ENCODE measurements at regions not wholly inside any gene's neighbourhood (a gene's known extent, or its start where the extent isn't known, plus 50 kb on each side); places are given as distances from the start of the nearest gene placed in this dataset.

DNA sequence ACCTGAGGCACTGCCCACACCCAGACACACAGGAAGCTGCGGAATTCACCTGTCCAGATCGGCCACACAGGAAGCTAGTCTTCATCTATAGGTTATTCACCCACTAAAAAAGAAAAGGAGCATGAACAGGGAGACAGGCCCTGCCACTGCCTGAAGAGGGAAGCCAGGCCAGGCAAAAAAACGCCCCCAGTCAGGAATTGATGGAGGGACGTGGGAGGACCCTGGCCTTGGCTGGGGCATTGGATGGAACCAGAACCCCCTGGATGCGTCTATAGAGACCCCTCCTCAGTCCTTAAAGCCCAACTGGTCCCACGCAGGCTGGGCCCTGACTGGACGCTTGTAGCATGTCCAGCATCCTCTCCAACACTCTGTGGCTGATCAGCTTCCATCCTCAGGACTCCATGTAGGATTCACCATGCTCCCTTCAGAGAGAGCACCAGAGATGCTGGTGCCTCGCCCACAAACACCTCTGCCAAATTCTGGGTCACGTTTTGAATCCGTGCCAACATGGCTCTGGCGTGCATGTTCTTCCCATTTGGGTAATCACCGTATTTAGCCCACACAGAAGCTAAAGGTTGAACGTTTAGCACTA lies 259.3 kb upstream of the TCERG1L start:
- no peak for DNase-seq (ENCODE audit: low read depth)
- Histone ChIP-seq H3K9me3 (ENCODE audit: control insufficient read depth, low read length) (peaks cover 5% of the 10 kb centered on the region), H3K4me3 (ENCODE audit: low read length) (no peak overlapping the region), H3K27me3 (replicated peaks; ENCODE audit: control insufficient read depth, insufficient read depth, low read length) (no peaks in the 10 kb centered on the region), H3K4me1 (ENCODE audit: control insufficient read depth, insufficient read depth, low read length) (no peaks in the 10 kb centered on the region), H3K36me3 (ENCODE audit: control insufficient read depth, insufficient read depth, low read length, severe bottlenecking) (no peaks in the 10 kb centered on the region), H3K9ac (ENCODE audit: low read length) (no peak overlapping the region)

DNA sequence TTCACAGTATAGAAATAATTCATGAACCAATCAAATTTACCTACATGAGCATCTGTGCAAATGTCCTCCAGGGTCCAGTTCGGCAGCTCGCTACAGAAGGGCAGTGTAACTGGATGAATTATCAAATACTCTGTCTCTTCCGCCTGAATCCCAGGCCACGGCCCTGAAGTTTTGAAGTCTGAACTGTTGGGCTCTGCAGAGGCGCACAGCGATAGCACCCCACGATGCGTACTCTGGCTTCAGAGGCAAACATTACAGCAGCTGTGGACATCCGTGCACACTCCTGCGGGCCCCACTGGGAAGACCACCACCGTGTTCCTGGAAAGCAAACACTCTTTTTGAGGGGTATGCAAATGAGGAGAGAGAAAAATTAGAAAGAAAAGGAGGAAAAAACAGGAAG lies 259.8 kb upstream of the TCERG1L start:
- DNase-seq (ENCODE audit: low read depth), result no peak

DNA sequence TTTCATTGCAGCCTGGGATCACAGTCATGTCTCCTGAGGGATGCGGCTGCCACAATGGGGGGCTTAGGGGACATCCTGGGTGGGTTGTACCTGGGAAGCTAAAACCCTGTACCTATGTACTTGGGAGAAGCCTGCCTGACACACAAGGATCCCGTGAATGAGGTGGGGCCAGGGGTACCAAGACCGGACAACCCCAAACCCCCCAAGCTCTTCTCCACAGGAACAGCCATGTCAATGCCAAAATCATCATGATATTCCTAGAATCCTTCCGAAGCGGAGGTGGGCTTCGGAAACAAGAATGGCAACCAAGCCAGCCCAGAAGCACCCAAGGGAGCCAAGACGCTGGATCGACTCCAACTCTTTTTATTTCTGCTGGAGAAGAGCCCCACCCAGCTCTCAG lies 260.3 kb upstream of the TCERG1L start:
- Histone ChIP-seq H3K9me3 (ENCODE audit: control insufficient read depth, low read length) (no peaks in the 10 kb centered on the region), H3K27me3 (replicated peaks; ENCODE audit: control insufficient read depth, insufficient read depth, low read length) (no peaks in the 10 kb centered on the region), H3K4me3 (ENCODE audit: low read length) (no peak overlapping the region), H3K4me1 (ENCODE audit: control insufficient read depth, insufficient read depth, low read length) (no peaks in the 10 kb centered on the region), H3K9ac (ENCODE audit: low read length) (no peak overlapping the region), H3K36me3 (ENCODE audit: control insufficient read depth, insufficient read depth, low read length, severe bottlenecking) (no peaks in the 10 kb centered on the region)
- no peak for DNase-seq (ENCODE audit: low read depth)

More for the DNA sequence above, 259.8 kb upstream of the TCERG1L start:
- Histone ChIP-seq H3K27me3 (replicated peaks; ENCODE audit: control insufficient read depth, insufficient read depth, low read length) (no peaks in the 10 kb centered on the region), H3K4me3 (ENCODE audit: low read length) (no peak overlapping the region), H3K9me3 (ENCODE audit: control insufficient read depth, low read length) (no peaks in the 10 kb centered on the region), H3K36me3 (ENCODE audit: control insufficient read depth, insufficient read depth, low read length, severe bottlenecking) (no peaks in the 10 kb centered on the region), H3K9ac (ENCODE audit: low read length) (no peak overlapping the region), H3K4me1 (ENCODE audit: control insufficient read depth, insufficient read depth, low read length) (no peaks in the 10 kb centered on the region)

DNA sequence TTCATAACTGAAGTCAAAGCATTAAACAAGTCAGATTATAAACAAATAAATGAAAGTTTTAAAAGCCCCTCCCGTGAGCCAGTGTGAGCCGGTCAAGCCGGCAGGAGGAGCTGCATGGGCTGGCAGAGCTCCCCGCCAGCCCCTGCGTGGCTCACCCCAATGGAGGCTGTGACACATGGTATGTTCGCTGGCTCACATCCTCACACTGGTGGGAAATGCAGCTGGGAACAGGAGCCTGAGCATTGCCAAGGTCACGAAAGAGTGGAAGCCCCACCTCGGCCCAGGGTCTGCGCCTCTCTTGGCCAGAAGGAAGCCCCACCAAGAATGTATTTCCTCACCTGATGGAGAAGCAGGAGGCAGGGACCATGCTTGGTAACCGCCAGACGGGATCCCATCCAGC lies 261.7 kb upstream of the TCERG1L start:
- Histone ChIP-seq H3K36me3 (ENCODE audit: control insufficient read depth, insufficient read depth, low read length, severe bottlenecking) (no peaks in the 10 kb centered on the region), H3K4me3 (ENCODE audit: low read length) (no peak overlapping the region), H3K9me3 (ENCODE audit: control insufficient read depth, low read length) (no peaks in the 10 kb centered on the region), H3K4me1 (ENCODE audit: control insufficient read depth, insufficient read depth, low read length) (no peaks in the 10 kb centered on the region), H3K9ac (ENCODE audit: low read length) (no peak overlapping the region), H3K27me3 (replicated peaks; ENCODE audit: control insufficient read depth, insufficient read depth, low read length) (no peaks in the 10 kb centered on the region)
- DNase-seq (ENCODE audit: low read depth), result no peak

DNA sequence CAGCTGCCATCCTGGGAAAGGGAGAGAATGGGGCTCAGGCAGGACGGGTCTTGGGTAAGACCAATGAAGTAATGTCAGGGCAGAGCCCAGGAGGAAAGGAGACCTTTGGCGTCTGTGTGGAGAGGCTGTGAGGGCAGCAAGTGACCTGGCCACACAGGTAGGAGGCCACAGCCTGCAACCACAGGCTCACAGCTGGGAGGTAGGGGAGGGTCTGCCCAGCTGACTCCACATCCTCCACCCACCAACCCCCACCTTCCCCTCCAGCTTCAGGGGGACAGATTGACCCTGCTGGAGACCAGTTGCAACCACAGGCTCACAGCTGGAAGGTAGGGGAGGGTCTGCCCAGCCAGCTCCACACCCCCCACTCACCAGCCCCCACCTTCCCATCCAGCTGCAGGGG lies 262.2 kb upstream of the TCERG1L start:
- no peaks in the 10 kb centered on the region for H3K27me3 ChIP-seq (replicated peaks; ENCODE audit: control insufficient read depth, insufficient read depth, low read length)
- no peak overlapping the region for H3K4me3 ChIP-seq (ENCODE audit: low read length)
- no peaks in the 10 kb centered on the region for H3K4me1 ChIP-seq (ENCODE audit: control insufficient read depth, insufficient read depth, low read length)
- no peaks in the 10 kb centered on the region for H3K9me3 ChIP-seq (ENCODE audit: control insufficient read depth, low read length)
- H3K9ac ChIP-seq (ENCODE audit: low read length), result no peak overlapping the region
- no peak for DNase-seq (ENCODE audit: low read depth)
- H3K36me3 ChIP-seq (ENCODE audit: control insufficient read depth, insufficient read depth, low read length, severe bottlenecking), result no peaks in the 10 kb centered on the region

DNA sequence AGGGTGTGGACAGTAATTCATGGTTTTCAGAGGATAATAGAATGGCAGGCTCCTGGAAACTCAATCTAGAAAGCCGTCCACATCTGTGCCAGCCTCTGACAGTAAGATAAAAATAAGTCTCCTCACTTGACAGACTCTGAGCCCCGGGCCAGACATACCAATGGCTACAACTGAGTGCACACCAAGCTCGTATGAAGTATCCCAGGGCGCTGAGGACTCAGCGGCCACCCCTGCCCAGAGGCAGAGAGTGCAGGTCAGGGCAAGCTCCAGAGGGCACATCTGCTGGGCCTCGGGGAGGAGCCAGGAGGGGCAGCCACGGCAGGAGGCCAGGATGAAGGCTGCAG lies 262.8 kb upstream of the TCERG1L start:
- H3K9ac ChIP-seq (ENCODE audit: low read length), result no peak overlapping the region
- H3K4me1 ChIP-seq (ENCODE audit: control insufficient read depth, insufficient read depth, low read length), result no peaks in the 10 kb centered on the region
- no peaks in the 10 kb centered on the region for H3K9me3 ChIP-seq (ENCODE audit: control insufficient read depth, low read length)
- H3K27me3 ChIP-seq (replicated peaks; ENCODE audit: control insufficient read depth, insufficient read depth, low read length), result no peaks in the 10 kb centered on the region
- no peak for DNase-seq (ENCODE audit: low read depth)
- no peak overlapping the region for H3K4me3 ChIP-seq (ENCODE audit: low read length)
- H3K36me3 ChIP-seq (ENCODE audit: control insufficient read depth, insufficient read depth, low read length, severe bottlenecking), result no peaks in the 10 kb centered on the region

DNA sequence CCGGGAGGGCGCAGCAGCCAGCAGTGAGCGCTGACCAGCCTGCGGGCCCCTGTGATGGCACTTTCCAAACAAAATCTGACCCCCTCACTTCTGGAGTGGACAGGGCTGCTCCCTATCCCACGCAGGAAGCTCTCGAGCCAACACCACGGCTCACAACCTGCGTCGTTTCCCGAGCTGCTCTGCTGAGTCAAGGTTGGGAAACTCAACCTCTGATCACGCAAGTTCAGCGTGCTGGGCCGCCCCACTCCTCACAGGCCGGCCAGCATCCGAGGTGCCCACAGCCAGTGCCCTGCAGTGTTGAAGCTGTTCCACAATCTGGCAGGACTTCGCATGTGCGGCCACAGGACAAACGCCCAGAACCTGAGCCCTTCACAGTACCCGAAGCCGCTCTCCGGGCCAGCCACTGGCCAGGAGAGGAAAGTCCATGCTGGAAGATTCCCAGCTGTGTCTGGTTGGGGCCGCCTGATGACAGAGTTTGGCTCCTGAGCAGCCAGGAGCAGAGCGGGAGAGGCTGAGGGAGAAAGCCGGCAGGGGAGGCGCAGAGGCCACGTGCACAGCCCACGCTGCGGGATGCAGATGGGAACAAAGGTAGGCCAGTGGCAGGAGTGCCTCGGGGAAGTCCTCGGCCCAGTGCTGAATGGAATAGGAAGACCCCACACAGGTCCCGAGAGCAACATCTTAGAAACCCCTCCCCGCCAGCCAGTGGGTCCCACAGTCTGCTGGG lies 263.3 kb upstream of the TCERG1L start:
- Histone ChIP-seq H3K27me3 (replicated peaks; ENCODE audit: control insufficient read depth, insufficient read depth, low read length) (no peaks in the 10 kb centered on the region), H3K4me3 (ENCODE audit: low read length) (no peak overlapping the region), H3K9me3 (ENCODE audit: control insufficient read depth, low read length) (no peaks in the 10 kb centered on the region), H3K4me1 (ENCODE audit: control insufficient read depth, insufficient read depth, low read length) (no peaks in the 10 kb centered on the region), H3K9ac (ENCODE audit: low read length) (no peak overlapping the region), H3K36me3 (ENCODE audit: control insufficient read depth, insufficient read depth, low read length, severe bottlenecking) (no peaks in the 10 kb centered on the region)
- no peak for DNase-seq (ENCODE audit: low read depth)

DNA sequence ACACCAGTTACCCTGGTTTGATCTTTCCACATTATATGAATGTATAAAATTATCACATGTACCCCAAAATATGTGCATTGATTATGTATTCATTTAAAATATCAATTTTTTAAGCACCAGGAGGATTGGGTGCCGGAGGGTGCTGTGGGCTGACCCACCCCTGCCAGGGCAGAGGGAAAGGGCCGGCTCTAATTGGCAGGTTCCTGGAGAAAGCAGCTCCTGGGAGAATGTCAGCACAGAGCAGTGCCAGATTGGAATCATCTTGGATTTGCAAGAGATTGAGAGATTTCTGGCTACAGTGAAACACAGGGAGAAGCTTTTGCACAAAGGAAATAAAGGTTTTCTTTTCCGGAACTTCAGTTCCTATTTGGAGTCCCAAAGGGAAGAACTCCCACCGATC lies 264.4 kb upstream of the TCERG1L start:
- Histone ChIP-seq H3K9me3 (ENCODE audit: control insufficient read depth, low read length) (no peaks in the 10 kb centered on the region), H3K9ac (ENCODE audit: low read length) (no peak overlapping the region), H3K27me3 (replicated peaks; ENCODE audit: control insufficient read depth, insufficient read depth, low read length) (no peaks in the 10 kb centered on the region), H3K4me1 (ENCODE audit: control insufficient read depth, insufficient read depth, low read length) (no peaks in the 10 kb centered on the region), H3K4me3 (ENCODE audit: low read length) (no peak overlapping the region), H3K36me3 (ENCODE audit: control insufficient read depth, insufficient read depth, low read length, severe bottlenecking) (no peaks in the 10 kb centered on the region)
- DNase-seq (ENCODE audit: low read depth), result no peak

DNA sequence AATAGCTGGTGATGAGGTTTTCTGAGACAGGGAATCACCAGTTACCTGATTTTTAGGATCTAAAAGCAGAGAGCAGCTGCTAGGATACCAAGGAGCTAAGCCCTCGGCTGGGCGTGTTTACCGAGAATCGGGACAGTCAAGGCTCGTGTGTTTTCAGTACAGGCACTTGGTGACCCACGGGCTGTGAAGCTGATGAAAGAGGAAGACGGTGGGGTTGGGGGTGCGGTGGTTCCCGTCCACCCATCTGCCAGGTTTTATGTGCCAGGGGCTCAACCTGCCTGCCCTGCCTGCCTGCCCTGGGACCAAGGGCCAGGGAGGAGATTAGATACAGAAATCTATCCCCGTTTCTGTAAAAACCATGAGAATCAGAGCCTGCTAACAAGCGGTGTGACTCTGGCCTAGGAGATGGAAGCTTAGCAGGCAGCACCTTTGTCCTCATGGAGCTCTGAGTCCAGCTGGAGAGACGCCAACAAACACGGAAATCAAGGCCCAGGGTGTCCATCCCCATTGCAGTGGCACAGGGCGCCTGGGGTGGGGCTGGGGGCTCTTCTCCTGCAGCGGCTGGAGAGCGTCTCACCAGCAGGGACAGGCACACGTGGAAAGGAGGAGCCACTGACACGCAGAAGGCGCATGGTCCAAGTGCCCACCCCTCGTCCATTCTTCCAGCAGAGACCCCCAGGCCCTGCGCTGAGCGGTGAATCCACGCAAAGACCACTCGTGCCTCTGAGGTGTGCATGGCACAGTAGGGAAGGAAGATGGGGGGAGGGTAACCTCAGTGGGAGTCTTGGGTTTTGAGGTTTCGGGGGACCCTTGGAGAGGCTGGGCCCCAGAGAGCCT lies 265.0 kb upstream of the TCERG1L start:
- no peak for DNase-seq (ENCODE audit: low read depth)
- Histone ChIP-seq H3K4me1 (ENCODE audit: control insufficient read depth, insufficient read depth, low read length) (no peaks in the 10 kb centered on the region), H3K9ac (ENCODE audit: low read length) (no peak overlapping the region), H3K27me3 (replicated peaks; ENCODE audit: control insufficient read depth, insufficient read depth, low read length) (no peaks in the 10 kb centered on the region), H3K9me3 (ENCODE audit: control insufficient read depth, low read length) (no peaks in the 10 kb centered on the region), H3K36me3 (ENCODE audit: control insufficient read depth, insufficient read depth, low read length, severe bottlenecking) (no peaks in the 10 kb centered on the region), H3K4me3 (ENCODE audit: low read length) (no peak overlapping the region)

DNA sequence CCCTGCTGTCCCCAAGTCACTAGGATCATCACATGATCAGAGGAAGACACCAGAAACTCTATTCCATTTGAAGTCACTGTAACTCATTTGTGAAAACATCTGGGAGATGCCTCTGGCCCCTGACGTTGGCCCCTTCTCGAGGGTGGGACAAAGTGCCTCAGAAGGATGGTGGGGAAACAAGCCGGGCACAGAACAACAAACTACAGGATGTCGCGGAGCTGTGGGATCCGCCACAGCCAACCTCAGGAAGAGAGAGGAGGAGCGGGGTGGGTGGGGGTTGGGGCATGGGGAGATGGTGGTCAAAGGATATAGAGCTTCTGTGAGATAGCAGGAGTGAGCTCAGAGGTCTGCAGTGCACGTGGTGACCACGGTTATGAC lies 265.6 kb upstream of the TCERG1L start:
- Histone ChIP-seq H3K4me3 (ENCODE audit: low read length) (no peak overlapping the region), H3K4me1 (ENCODE audit: control insufficient read depth, insufficient read depth, low read length) (no peaks in the 10 kb centered on the region), H3K9ac (ENCODE audit: low read length) (no peak overlapping the region), H3K27me3 (replicated peaks; ENCODE audit: control insufficient read depth, insufficient read depth, low read length) (no peaks in the 10 kb centered on the region), H3K9me3 (ENCODE audit: control insufficient read depth, low read length) (no peaks in the 10 kb centered on the region), H3K36me3 (ENCODE audit: control insufficient read depth, insufficient read depth, low read length, severe bottlenecking) (no peaks in the 10 kb centered on the region)
- no peak for DNase-seq (ENCODE audit: low read depth)

DNA sequence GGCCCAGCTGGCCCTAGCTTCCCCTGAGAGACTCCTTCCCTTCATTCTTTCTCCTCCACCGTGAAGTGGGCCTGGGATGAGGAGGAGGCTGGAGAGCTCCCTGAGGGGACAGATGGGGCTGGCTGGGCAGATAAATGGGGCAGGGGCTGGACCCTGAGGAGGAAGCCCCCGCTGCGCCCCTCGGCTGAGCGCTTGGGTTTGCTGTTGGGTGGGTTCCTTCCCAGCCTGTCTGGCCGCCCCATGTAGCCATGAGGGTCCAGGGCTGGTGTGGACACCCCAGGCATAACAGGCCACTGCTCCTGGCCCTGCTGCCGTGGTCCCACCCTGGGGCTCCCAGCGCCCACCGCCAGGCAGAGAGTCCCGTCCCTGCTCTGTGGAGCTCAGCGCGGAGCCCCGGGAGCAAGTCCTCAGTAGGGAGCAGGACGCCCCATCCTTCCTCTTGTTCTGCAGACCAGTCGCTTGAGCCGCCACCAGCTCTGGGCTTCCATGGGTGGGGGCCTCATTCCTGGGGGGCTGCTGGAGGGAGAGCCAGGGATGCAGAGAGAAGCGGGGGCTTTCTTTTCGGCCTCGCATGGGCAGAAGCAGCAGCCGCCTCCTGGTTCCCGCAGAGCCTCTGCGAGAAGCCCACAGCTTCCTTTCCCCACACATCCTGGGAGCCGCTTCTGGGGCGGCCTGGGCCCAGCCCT lies 266.4 kb upstream of the TCERG1L start:
- Histone ChIP-seq H3K27me3 (replicated peaks; ENCODE audit: control insufficient read depth, insufficient read depth, low read length) (no peaks in the 10 kb centered on the region), H3K4me3 (ENCODE audit: low read length) (no peak overlapping the region), H3K9ac (ENCODE audit: low read length) (no peak overlapping the region), H3K36me3 (ENCODE audit: control insufficient read depth, insufficient read depth, low read length, severe bottlenecking) (no peaks in the 10 kb centered on the region), H3K9me3 (ENCODE audit: control insufficient read depth, low read length) (no peaks in the 10 kb centered on the region), H3K4me1 (ENCODE audit: control insufficient read depth, insufficient read depth, low read length) (no peaks in the 10 kb centered on the region)
- no peak for DNase-seq (ENCODE audit: low read depth)

Data from adipocyte (in vitro differentiated cells).